Heart left ventricle (tissue), 16 donors: ENCODE measurements at regions not wholly inside any gene's neighbourhood (a gene's known extent, or its start where the extent isn't known, plus 50 kb on each side); places are given as distances from the start of the nearest gene placed in this dataset.

ENCODE experiments used
- ATAC-seq, 4 donors: fragments of 200-7000 bp; cut with Tn5 transposase; one replicate each; pipeline ENCODE4 v1.9.1; 2020 to 2022; ENCODE audit warnings: moderate library complexity in 4 of 4, mild to moderate bottlenecking in 3 of 4, moderate number of reproducible peaks in 1 of 4
- DNase-seq, 5 donors: peaks; one replicate each; pipeline ENCODE4 v3.0.0-alpha.2; 2020
- H3K27ac ChIP-seq, 12 donors: fragments of 200-600 bp; sonication (generic) in 4 of 12; one replicate each; pipeline versions ENCODE4 v1.5.0 to v1.8.0; 2016 to 2022; ENCODE audit warnings: mild to moderate bottlenecking in 2 of 12
- H3K27me3 ChIP-seq, 9 donors: fragments of 200-600 bp; sonication (generic) in 2 of 9; one replicate each; pipeline versions ENCODE4 v1.5.1 to v1.8.0; 2016 to 2022; ENCODE audit warnings: mild to moderate bottlenecking in 3 of 9
- H3K36me3 ChIP-seq, 9 donors: fragments of 200-600 bp; sonication (generic) in 2 of 9; one replicate each; pipeline versions ENCODE4 v1.5.0 to v1.8.0; 2018 to 2022; ENCODE audit warnings: mild to moderate bottlenecking in 2 of 9
- H3K4me1 ChIP-seq, 12 donors: fragments of 200-600 bp; sonication (generic) in 4 of 12; one replicate each; pipeline versions ENCODE4 v1.5.0 to v1.8.0; 2016 to 2022; ENCODE audit warnings: mild to moderate bottlenecking in 3 of 12
- H3K4me3 ChIP-seq, 12 donors: fragments of 200-600 bp; sonication (generic) in 4 of 12; one replicate each; pipeline versions ENCODE4 v1.5.0 to v1.8.0; 2017 to 2022; ENCODE audit warnings: mild to moderate bottlenecking in 9 of 12, moderate library complexity in 4 of 12
- H3K9me3 ChIP-seq, 12 donors: fragments of 200-600 bp; sonication (generic) in 4 of 12; one replicate each; pipeline versions ENCODE4 v1.5.0 to v1.8.0; 2016 to 2022; ENCODE audit warnings: mild to moderate bottlenecking in 1 of 12
- POLR2A ChIP-seq, 2 donors: fragments of 450-650 bp; IDR thresholded peaks; one replicate each; pipeline ENCODE4 v1.6.1; 2017; ENCODE audit warnings: antibody characterized with exemption in 2 of 2, mild to moderate bottlenecking in 2 of 2, moderate library complexity in 2 of 2
- WGBS, 4 donors: extraction: QIAGEN DNeasy Blood & Tissue Kit in 2 of 4; methylation state at CpG; one replicate each; pipeline versions ENCODE4 v1.1.5 to v1.1.7; 2013 to 2018; 5-methylcytosine and 5-hydroxymethylcytosine counted together
- intact Hi-C, 10 donors: fragments of 100-400 bp; cut with DNase I; formaldehyde crosslinking; loops; one replicate each; pipeline versions ENCODE4 v1.11.1 to v1.14.2; 2022
- TF ChIP-seq, protein P1 (sequence below), 12 donors: fragments of 200-600 bp; sonication (generic) in 4 of 12; IDR thresholded peaks; one replicate each; pipeline versions ENCODE4 v1.5.0 to v1.8.0; 2018 to 2022; ENCODE audit warnings: antibody characterized with exemption in 12 of 12, mild to moderate bottlenecking in 5 of 12
- donor health status: ischemic (EF 13 %, LVEDD 7.1; RV severe dilation, severe dysfunction).
- donor health status: healthy with polysubstance abuse.
- donor health status: DM: no; HTN: yes; CAD: no.
- donor health status: DM: no; HTN: no; CAD: no.
- donor health status: ischemic (EF 25% LVEDD 6.9; RV normal size, moderate dysfunction).
- donor health status: ischemic (EF 25% LVEDD 5.7; RV mildly dilated, moderate dysfunction).
- donor health status: healthy.
- donor health status: DM: yes; HTN: yes; CAD: no.
- donor health status: ischemic (EF 35%, LVEDD 5.7; RV mildly dilated, moderate dysfunction).
- donor health status: nonischemic (EF 11% LVEDD 7.7; RV severe dilation, severe dysfunction).
- donor health status: DM: yes; HTN: yes; CAD: no.
- donor health status: PGD.
- donor health status: ischemic (EF 29% LVEDD 5.4; RV normal size, mild dysfunction).
- donor health status: nonischemic (EF 23%, LVEDD 6.1; RV moderate dilation, normal function).

DNA sequence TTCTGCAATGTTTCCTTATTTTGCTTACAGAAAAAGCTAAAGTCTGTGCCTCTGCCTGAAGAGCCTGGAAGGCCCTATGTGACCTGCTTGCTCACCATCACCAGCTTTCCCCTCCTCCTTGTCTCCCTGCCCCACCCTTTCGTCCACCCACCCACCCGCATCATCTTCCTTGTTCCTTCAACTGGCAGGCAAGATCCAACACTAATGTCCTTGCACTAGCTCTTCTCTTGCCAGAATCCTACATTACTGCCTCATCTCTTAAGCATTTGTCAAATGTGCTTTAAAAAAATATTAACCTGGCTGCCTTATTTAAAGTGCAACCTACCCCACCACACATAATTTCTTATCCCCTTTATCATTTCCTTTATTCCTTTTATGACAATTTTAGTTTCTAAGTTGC is 165.1 kb upstream of the PPP3CA start:
- Histone ChIP-seq H3K4me3 (no peak overlapping the region), H3K27ac (no peak overlapping the region), H3K9me3 (no peaks in the 10 kb centered on the region), H3K27me3 (no peaks in the 10 kb centered on the region), H3K36me3 (no peaks in the 10 kb centered on the region), H3K4me1 (no peaks in the 10 kb centered on the region)
- DNase-seq (no peak), ATAC-seq (no peak)
- 87 to 92% (median 91%) methylated on average over 2 of the region's 2 CpGs for WGBS, 4 donors
- intact Hi-C loops, result no loop called here
- TF ChIP-seq, protein P1, sequence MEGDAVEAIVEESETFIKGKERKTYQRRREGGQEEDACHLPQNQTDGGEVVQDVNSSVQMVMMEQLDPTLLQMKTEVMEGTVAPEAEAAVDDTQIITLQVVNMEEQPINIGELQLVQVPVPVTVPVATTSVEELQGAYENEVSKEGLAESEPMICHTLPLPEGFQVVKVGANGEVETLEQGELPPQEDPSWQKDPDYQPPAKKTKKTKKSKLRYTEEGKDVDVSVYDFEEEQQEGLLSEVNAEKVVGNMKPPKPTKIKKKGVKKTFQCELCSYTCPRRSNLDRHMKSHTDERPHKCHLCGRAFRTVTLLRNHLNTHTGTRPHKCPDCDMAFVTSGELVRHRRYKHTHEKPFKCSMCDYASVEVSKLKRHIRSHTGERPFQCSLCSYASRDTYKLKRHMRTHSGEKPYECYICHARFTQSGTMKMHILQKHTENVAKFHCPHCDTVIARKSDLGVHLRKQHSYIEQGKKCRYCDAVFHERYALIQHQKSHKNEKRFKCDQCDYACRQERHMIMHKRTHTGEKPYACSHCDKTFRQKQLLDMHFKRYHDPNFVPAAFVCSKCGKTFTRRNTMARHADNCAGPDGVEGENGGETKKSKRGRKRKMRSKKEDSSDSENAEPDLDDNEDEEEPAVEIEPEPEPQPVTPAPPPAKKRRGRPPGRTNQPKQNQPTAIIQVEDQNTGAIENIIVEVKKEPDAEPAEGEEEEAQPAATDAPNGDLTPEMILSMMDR (IDR thresholded peaks at IDR 0.05), result no peak
- no peak for TF ChIP-seq POLR2A (IDR thresholded peaks at IDR 0.05)

DNA sequence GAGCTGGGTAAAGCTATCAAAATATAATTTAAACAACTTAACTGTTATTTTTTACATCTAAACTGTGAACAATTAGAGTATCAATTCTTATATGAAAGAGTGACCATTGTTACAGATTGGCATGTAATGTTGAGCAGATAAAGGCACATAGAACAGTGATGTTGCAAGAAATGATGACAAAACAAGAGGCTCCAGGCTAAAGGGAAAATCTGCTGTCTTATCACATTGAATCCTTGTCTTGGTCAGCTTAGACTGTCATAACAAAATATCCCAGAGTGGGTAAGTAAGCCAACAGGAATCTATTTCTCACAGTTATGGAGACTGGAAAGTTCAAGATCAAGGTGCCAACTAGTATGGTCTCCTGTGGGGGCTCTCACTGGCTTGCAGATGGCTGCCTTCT is 154.1 kb upstream of the PPP3CA start:
- H3K27ac ChIP-seq, result no peak overlapping the region
- intact Hi-C loops, result no loop called here
- DNase-seq, result no peak
- H3K27me3 ChIP-seq, result no peaks in the 10 kb centered on the region
- no peak for TF ChIP-seq POLR2A (IDR thresholded peaks at IDR 0.05)
- TF ChIP-seq, protein P1 (IDR thresholded peaks at IDR 0.05), result no peak
- no peak for ATAC-seq
- no peaks in the 10 kb centered on the region for H3K36me3 ChIP-seq
- no peaks in the 10 kb centered on the region for H3K9me3 ChIP-seq
- H3K4me1 ChIP-seq, result no peaks in the 10 kb centered on the region
- H3K4me3 ChIP-seq, result no peak overlapping the region

DNA sequence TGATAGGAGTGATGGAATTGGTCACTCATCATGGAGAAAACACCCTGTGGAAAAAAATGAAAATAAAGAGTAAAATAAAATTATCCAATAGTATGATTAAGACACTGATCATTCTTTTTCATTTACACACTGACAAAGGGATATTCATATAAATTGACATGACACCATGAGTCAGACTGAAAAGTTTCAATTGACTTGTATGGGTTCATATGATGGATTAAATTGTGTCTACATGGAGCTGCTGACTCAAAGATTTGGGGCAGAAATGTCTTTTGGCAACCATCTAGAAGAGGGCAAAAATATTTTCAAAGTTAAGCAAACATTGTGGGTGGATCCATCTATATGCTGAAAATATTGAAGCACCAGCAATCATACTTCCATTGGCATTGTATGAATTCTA is 153.4 kb upstream of the PPP3CA start:
- Histone ChIP-seq H3K4me3 (no peak overlapping the region), H3K27ac (no peak overlapping the region), H3K27me3 (no peaks in the 10 kb centered on the region), H3K4me1 (no peaks in the 10 kb centered on the region), H3K9me3 (no peaks in the 10 kb centered on the region), H3K36me3 (no peaks in the 10 kb centered on the region)
- ATAC-seq (no peak), DNase-seq (no peak)
- TF ChIP-seq POLR2A (IDR thresholded peaks at IDR 0.05), result no peak
- TF ChIP-seq, protein P1 (IDR thresholded peaks at IDR 0.05), result no peak
- intact Hi-C loops, result no loop called here

DNA sequence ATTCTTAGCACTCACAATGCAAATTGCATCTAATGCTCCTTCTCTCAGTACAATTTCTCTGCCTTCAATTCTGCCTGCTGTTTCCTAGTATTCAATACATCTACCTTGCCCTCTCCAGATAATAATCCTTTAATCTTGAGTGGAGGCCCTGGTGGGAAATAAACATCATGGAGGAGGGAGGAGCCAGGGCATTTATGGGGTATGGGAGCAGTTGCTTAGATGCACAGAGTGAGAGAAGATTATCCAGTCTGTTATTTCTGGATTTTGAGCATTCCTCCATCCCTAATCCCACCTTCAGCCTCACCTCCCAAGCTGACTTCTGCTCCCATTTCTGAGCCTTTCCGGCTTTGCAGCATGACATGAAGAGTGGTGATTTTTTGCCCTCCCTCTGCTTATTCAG is 127.9 kb upstream of the PPP3CA start:
- Histone ChIP-seq H3K9me3 (no peaks in the 10 kb centered on the region), H3K4me1 (no peaks in the 10 kb centered on the region), H3K36me3 (no peaks in the 10 kb centered on the region), H3K4me3 (no peak overlapping the region), H3K27me3 (no peaks in the 10 kb centered on the region), H3K27ac (no peak overlapping the region)
- no peak for DNase-seq
- intact Hi-C loops, result no loop called here
- TF ChIP-seq POLR2A (IDR thresholded peaks at IDR 0.05), result no peak
- TF ChIP-seq, protein P1 (IDR thresholded peaks at IDR 0.05), result no peak
- 70 to 95% (median 84%) methylated on average over 1 of the region's 1 CpG for WGBS, 4 donors
- no peak for ATAC-seq
